ENCODE measurements at regions not wholly inside any gene's neighbourhood (a gene's known extent, or its start where the extent isn't known, plus 50 kb on each side); places are given as distances from the start of the nearest gene placed in this dataset.

DNA sequence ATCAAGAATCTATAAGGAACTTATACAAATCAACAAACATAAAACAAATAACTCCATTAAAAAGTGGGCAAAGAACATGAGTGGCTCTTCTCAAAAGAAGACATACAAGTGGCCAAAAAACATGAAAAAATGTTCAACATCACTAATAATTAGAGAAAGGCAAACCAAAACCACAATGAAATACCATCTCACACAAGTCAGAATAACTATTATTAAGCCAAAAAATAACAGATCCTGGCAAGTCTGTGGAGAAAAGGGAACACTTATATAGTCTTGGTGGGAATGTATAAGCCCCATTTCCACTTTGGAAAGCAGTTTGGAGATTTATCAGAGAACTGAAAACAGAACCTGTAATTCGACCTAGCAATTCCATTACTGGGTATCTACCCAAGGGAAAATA, 921.0 kb downstream of the KCNA4 start:
- DNase-seq (ENCODE audit: extremely low read depth, insufficient read length): no peak
- Histone ChIP-seq H3K36me3 (ENCODE audit: control insufficient read depth, insufficient read depth, low read length) (no peaks in the 10 kb centered on the region), H3K4me3 (replicated peaks; ENCODE audit: low read depth, low read length) (no peak overlapping the region), H3K27me3 (replicated peaks; ENCODE audit: control insufficient read depth, insufficient read depth, low read length) (no peaks in the 10 kb centered on the region)
- TF ChIP-seq, protein P1, sequence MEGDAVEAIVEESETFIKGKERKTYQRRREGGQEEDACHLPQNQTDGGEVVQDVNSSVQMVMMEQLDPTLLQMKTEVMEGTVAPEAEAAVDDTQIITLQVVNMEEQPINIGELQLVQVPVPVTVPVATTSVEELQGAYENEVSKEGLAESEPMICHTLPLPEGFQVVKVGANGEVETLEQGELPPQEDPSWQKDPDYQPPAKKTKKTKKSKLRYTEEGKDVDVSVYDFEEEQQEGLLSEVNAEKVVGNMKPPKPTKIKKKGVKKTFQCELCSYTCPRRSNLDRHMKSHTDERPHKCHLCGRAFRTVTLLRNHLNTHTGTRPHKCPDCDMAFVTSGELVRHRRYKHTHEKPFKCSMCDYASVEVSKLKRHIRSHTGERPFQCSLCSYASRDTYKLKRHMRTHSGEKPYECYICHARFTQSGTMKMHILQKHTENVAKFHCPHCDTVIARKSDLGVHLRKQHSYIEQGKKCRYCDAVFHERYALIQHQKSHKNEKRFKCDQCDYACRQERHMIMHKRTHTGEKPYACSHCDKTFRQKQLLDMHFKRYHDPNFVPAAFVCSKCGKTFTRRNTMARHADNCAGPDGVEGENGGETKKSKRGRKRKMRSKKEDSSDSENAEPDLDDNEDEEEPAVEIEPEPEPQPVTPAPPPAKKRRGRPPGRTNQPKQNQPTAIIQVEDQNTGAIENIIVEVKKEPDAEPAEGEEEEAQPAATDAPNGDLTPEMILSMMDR (IDR thresholded peaks at IDR 0.05; ENCODE audit: insufficient read depth, low read length, poor library complexity, severe bottlenecking): no peak

DNA sequence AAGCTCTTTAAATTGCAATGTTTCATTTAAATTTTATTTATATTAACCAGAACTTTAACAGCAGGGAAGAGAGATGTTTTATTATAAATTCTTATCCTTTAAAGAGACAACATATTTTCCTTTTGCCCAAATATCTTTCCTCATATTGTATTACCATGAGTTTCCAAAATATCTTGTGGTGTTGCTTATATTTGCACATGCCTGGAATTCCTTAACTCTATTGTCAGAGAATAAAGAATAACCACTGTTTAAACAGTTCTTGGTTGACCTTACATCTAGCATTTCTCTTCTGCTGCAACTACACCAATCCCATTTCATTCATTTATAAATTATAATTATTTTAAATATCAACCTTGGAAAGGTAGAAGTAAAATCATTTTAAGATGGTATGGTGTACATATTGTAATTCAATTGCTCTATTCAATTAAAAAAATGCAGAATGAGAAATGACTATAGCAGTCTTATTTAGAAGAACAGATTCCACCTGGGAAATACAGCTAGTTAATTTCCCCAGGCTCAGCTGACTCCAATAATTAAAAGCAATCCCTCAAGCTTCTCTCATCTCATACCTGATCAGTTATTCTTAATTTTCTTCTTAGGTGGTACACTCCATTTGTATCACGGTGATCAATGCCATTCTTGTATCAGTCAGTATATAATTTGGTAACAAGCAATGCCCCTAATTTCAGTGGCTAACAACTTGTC, 923.3 kb downstream of the KCNA4 start:
- TF ChIP-seq, protein P1 (IDR thresholded peaks at IDR 0.05; ENCODE audit: insufficient read depth, low read length, poor library complexity, severe bottlenecking): no peak
- Histone ChIP-seq H3K36me3 (ENCODE audit: control insufficient read depth, insufficient read depth, low read length) (no peaks in the 10 kb centered on the region), H3K27me3 (replicated peaks; ENCODE audit: control insufficient read depth, insufficient read depth, low read length) (no peaks in the 10 kb centered on the region), H3K4me3 (replicated peaks; ENCODE audit: low read depth, low read length) (no peak overlapping the region)
- no peak for DNase-seq (ENCODE audit: extremely low read depth, insufficient read length)

DNA sequence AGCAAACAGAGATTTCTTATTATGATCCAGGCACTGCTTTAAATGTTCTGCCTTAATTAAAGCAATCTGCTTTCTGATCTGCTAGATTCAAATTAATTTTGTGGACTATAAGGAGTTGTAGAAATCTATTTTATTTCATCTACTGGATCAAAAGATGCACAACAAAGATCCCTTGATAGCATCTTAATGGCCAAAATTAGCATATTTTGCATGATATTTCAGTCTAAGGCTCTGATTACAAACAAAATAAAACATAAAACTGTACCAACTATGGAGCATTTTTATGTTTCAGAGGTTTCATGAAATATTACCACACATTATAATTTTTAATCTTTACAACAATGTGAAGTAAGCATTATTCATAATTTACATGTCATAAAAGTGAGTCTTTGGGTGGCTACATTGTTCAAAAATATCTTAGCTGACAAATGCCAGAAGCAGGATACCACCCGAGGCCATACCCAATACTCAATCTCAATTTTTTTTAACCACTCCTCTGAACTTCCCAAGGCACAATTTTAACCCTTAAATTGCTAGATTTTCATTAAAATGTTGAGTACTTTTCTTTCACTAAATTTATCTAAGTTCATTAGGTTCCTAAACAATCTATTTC, 929.5 kb downstream of the KCNA4 start:
- no peaks in the 10 kb centered on the region for H3K27me3 ChIP-seq (replicated peaks; ENCODE audit: control insufficient read depth, insufficient read depth, low read length)
- TF ChIP-seq, protein P1 (IDR thresholded peaks at IDR 0.05; ENCODE audit: insufficient read depth, low read length, poor library complexity, severe bottlenecking): no peak
- H3K36me3 ChIP-seq (ENCODE audit: control insufficient read depth, insufficient read depth, low read length): no peaks in the 10 kb centered on the region
- no peak overlapping the region for H3K4me3 ChIP-seq (replicated peaks; ENCODE audit: low read depth, low read length)
- DNase-seq (ENCODE audit: extremely low read depth, insufficient read length): no peak

DNA sequence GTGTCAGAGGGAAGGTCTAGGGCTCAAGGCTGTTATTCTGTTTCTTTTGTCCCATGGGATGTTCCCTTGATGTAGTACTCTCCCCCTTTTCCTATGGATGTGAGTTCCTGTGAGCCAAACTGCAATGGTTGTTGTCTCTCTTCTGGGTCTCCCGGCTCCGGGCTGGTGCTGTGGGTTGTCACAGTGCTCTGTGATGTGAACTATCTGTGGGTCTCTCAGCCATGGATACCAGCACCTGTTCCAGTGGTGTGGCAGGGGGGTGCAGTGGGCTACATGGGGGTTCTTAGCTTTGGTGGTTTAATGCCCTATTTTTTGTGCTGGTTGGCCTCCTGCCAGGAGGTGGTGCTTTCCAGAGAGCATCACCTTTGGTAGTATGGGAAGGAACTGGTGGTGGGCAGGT, 941.1 kb downstream of the KCNA4 start:
- TF ChIP-seq, protein P1 (IDR thresholded peaks at IDR 0.05; ENCODE audit: insufficient read depth, low read length, poor library complexity, severe bottlenecking): no peak
- H3K27me3 ChIP-seq (replicated peaks; ENCODE audit: control insufficient read depth, insufficient read depth, low read length): no peaks in the 10 kb centered on the region
- H3K4me3 ChIP-seq (replicated peaks; ENCODE audit: low read depth, low read length): no peak overlapping the region
- no peaks in the 10 kb centered on the region for H3K36me3 ChIP-seq (ENCODE audit: control insufficient read depth, insufficient read depth, low read length)
- no peak for DNase-seq (ENCODE audit: extremely low read depth, insufficient read length)

DNA sequence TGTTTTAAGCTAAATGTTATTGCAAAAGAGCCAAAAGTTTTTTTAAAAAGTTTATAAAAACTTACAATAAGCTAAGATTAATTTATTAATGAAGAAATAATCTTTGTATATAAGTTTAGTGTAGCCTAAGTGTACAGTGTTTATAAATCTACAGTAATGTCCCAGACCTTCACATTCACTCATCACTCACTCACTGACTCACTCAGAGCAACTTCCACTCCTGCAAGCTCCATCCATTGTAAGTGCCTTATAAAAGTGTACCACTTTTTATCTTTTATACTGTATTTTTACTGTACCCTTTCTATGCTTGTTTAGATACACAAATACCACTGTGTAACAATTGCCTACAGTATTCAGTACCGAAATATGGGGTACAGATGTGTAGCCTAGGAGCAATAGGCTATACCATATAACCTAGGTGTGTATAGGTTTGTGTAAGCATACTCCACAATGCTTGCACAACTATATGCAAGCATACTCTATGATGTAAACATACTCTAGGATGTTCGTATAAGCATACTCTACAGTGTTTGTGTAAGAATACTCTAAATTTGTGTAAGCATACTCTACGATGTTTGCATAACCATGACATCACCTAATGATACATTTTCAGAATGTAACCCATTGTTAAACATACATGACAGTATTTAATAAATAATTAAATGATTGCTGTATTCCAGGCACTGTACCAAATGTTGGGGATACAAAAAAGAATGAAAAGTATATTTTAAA, 953.0 kb downstream of the KCNA4 start:
- no peak for DNase-seq (ENCODE audit: extremely low read depth, insufficient read length)
- no peaks in the 10 kb centered on the region for H3K36me3 ChIP-seq (ENCODE audit: control insufficient read depth, insufficient read depth, low read length)
- TF ChIP-seq, protein P1 (IDR thresholded peaks at IDR 0.05; ENCODE audit: insufficient read depth, low read length, poor library complexity, severe bottlenecking): no peak
- H3K4me3 ChIP-seq (replicated peaks; ENCODE audit: low read depth, low read length): no peak overlapping the region
- H3K27me3 ChIP-seq (replicated peaks; ENCODE audit: control insufficient read depth, insufficient read depth, low read length): no peaks in the 10 kb centered on the region
